ENCODE measurements at regions not wholly inside any gene's neighbourhood (a gene's known extent, or its start where the extent isn't known, plus 50 kb on each side); places are given as distances from the start of the nearest gene placed in this dataset.

DNA sequence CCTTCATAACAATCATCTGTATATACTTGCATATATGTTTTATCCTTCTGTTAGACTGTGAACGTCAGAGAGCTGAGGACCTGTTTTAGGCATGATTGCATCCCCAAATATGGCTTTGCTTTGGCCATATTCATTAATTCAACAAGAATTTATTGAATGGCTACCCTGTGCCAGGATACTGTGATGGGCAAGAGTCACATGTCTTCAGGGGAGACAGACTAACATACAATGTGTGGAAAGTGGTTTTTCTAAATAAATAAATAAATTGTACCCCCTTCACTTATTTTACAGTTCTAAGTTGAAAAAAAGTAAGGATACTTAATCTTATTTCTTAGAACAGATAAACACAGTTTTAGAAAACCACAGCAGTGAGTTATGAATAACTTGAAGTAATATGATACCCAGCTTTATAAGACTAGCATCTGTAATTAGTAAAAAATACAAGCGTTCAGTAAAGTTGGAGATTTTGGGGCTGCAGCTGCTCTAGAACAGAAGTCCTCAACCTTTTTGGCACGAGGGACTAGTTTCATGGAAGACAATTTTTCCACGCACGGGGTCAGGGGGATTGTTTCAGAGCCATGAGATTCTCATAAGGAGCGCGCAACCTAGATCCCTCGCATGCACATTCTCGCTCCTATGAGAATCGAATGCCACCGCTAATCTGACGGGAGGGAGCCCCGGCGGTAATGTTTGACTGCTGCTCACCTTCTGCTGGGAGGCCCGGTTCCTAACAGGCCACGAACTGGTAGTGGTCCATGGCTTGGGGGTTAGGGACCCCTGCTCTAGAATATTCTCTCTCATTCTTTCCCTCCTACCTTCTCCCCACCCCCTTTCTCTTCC, 89.4 kb upstream of the MTPN start:
- Histone ChIP-seq H3K4me1 (no peaks in the 10 kb centered on the region), H3K4me3 (no peak overlapping the region), H3K27me3 (no peaks in the 10 kb centered on the region), H3K27ac (no peak overlapping the region), H3K9me3 (no peaks in the 10 kb centered on the region), H3K36me3 (no peaks in the 10 kb centered on the region)
- TF ChIP-seq, protein P1, sequence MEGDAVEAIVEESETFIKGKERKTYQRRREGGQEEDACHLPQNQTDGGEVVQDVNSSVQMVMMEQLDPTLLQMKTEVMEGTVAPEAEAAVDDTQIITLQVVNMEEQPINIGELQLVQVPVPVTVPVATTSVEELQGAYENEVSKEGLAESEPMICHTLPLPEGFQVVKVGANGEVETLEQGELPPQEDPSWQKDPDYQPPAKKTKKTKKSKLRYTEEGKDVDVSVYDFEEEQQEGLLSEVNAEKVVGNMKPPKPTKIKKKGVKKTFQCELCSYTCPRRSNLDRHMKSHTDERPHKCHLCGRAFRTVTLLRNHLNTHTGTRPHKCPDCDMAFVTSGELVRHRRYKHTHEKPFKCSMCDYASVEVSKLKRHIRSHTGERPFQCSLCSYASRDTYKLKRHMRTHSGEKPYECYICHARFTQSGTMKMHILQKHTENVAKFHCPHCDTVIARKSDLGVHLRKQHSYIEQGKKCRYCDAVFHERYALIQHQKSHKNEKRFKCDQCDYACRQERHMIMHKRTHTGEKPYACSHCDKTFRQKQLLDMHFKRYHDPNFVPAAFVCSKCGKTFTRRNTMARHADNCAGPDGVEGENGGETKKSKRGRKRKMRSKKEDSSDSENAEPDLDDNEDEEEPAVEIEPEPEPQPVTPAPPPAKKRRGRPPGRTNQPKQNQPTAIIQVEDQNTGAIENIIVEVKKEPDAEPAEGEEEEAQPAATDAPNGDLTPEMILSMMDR (IDR thresholded peaks at IDR 0.05): no peak
- TF ChIP-seq POLR2A (IDR thresholded peaks at IDR 0.05): no peak
- WGBS, 2 donors: 86 to 87% methylated on average over 16 of the region's 16 CpGs
- intact Hi-C loops (cut with DNase I): no loop called here
- no peak for DNase-seq

DNA sequence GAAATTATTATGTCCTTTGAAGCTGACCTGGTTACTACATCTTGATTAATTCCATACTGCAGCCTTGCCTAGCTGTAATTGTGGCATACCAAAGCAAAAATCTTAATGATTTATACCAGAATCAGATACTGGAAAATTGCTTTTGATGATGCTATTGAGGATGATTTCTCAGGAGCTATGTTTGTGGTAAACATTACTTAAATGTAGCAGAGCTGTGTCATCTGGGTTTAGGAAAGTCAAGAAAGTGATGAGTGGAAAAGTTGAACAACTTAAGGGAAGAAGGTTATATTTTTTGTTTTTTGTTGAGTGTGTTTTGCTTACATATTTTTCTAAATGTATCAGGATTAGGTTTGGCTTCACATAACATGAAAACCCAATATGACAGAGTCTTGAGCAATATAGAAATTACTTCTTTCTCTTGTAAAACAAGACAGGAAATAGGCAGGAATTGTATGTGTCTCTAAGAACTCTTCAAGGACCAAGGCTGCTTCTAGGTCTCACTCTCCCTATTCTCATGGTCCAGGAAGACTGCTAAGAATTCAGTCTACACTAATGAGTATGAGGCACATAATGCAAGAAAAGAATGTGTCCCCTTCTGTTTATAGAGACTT, 87.6 kb upstream of the MTPN start:
- Histone ChIP-seq H3K27ac (no peak overlapping the region), H3K27me3 (no peaks in the 10 kb centered on the region), H3K4me1 (no peaks in the 10 kb centered on the region), H3K9me3 (no peaks in the 10 kb centered on the region), H3K36me3 (no peaks in the 10 kb centered on the region), H3K4me3 (no peak overlapping the region)
- TF ChIP-seq, protein P1 (IDR thresholded peaks at IDR 0.05): no peak
- no peak for TF ChIP-seq POLR2A (IDR thresholded peaks at IDR 0.05)
- intact Hi-C loops (cut with DNase I): no loop called here
- no peak for DNase-seq

DNA sequence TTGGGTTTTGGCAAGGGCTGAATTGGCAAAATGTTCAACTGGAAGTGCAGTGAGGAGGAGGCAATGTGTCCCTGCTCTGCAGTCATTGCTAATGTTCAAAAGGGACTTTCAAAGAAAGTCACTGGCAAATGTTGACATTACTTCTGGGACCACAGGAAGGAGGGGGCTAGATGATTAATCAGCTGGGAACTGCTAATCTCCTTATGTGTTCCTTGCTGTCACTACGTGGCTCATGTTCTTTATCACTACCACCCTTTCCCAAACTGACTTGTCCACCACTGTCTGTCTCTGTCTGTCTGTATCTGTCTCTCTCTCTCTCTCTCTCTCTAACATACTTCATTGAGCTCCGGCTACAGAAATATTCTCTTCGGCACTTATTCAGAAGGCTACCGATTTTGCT, 86.9 kb upstream of the MTPN start:
- no peak for DNase-seq
- TF ChIP-seq POLR2A (IDR thresholded peaks at IDR 0.05): no peak
- TF ChIP-seq, protein P1 (IDR thresholded peaks at IDR 0.05): no peak
- H3K27ac ChIP-seq: no peak overlapping the region
- H3K27me3 ChIP-seq: no peaks in the 10 kb centered on the region
- no peaks in the 10 kb centered on the region for H3K9me3 ChIP-seq
- H3K36me3 ChIP-seq: no peaks in the 10 kb centered on the region
- intact Hi-C loops (cut with DNase I): no loop called here
- 68 to 73% methylated on average over 4 of the region's 4 CpGs for WGBS, 2 donors
- no peaks in the 10 kb centered on the region for H3K4me1 ChIP-seq
- no peak overlapping the region for H3K4me3 ChIP-seq

DNA sequence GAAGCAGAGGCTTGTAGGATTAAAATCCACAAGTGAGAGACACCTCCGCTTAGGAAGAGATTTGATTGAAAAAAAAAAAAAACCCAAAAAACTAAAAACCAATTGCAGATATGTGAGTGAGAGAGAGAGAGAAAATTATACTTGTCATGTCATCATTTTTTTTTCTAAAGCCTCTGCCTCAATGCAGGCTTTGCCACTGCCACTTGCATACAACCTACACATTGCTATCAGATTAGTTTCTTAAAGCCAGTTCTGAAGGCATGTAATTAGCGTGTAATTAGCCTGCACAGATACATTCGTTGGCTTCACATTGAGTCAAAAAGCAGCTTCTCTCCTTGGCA, 86.1 kb upstream of the MTPN start:
- Histone ChIP-seq H3K27ac (no peak overlapping the region), H3K36me3 (no peaks in the 10 kb centered on the region), H3K4me1 (no peaks in the 10 kb centered on the region), H3K27me3 (no peaks in the 10 kb centered on the region), H3K9me3 (no peaks in the 10 kb centered on the region), H3K4me3 (no peak overlapping the region)
- no peak for TF ChIP-seq POLR2A (IDR thresholded peaks at IDR 0.05)
- TF ChIP-seq, protein P1 (IDR thresholded peaks at IDR 0.05): no peak
- 67 to 77% methylated on average over 3 of the region's 3 CpGs for WGBS, 2 donors
- no peak for DNase-seq
- intact Hi-C loops (cut with DNase I): no loop called here

DNA sequence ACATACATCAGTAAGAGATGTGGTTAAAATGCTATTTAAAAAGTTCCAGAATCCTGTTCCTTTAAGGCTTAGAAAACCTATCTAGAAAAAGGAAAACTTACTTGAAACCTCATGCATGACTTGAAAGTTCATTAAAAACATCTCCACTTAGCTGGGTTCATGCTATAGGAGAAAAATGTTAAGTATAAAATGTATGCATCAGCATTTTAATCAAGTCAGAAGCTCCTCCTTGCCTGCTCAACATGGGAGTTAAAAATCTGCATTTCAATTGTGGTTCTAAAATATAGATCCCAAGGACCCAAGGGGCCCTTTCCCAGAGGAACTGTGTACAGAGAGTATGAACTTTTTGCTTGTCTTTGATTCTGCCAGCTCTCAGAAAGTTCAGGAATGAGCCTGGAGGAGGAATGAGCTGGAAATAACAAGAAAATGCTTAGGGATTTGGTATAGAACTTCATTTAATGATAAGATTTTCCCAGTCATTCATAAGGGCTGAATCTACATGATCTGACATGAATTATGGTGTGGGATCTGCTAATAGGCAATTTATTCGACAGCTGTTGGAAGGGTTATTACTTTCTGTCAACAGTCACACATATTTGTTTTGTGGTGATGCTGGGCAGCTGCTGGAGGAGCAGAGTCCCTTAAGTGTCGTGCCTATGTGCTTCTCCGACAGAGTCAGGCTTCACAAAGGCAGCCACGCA, 85.6 kb upstream of the MTPN start:
- intact Hi-C loops (cut with DNase I): no loop called here

More for the DNA sequence above, 85.6 kb upstream of the MTPN start:
- 15 to 19% methylated on average over 4 of the region's 4 CpGs for WGBS, 2 donors
- H3K9me3 ChIP-seq: no peaks in the 10 kb centered on the region
- H3K27ac ChIP-seq: no peak overlapping the region
- no peaks in the 10 kb centered on the region for H3K4me1 ChIP-seq
- no peak for DNase-seq
- no peaks in the 10 kb centered on the region for H3K27me3 ChIP-seq
- TF ChIP-seq, protein P1 (IDR thresholded peaks at IDR 0.05): no peak
- TF ChIP-seq POLR2A (IDR thresholded peaks at IDR 0.05): no peak
- no peaks in the 10 kb centered on the region for H3K36me3 ChIP-seq
- no peak overlapping the region for H3K4me3 ChIP-seq

Measured in esophagus squamous epithelium (tissue), 5 donors.